RWPE1 (cell line): ENCODE measurements at regions not wholly inside any gene's neighbourhood (a gene's known extent, or its start where the extent isn't known, plus 50 kb on each side); places are given as distances from the start of the nearest gene placed in this dataset.
"Not testable (repeated sequence)": the region's sequence is repeated elsewhere in the genome, so short reads cannot be mapped to it uniquely, and the experiment has no call there.

ENCODE experiments used
- CTCF ChIA-PET: fragments of 350-600 bp; sonication (Branson Sonifier 250); formaldehyde crosslinking; extraction: SDS; loops from one replicate; lab custom pipeline; 2021; lab: Yijun Ruan, JAX
- POLR2A ChIA-PET: fragments of 400-600 bp; formaldehyde crosslinking; extraction: SDS; loops from one replicate; lab custom pipeline; 2020; ENCODE audit warnings: antibody characterized with exemption; ENCODE audit not compliant: low non-redundant PET; lab: Yijun Ruan, JAX
- DNase-seq: peaks from one replicate; pipeline ENCODE4 v3.0.0; 2012; ENCODE audit warnings: low spot score
- H3K27ac ChIP-seq: fragments of 450-650 bp; 2 replicates; pipeline ENCODE4 v1.5.1; 2017
- TF ChIP-seq, protein P1 (sequence below): fragments of 450-650 bp; conservative IDR thresholded peaks from 2 replicates; pipeline ENCODE4 v1.5.1; 2017; ENCODE audit warnings: low read depth, mild to moderate bottlenecking

DNA sequence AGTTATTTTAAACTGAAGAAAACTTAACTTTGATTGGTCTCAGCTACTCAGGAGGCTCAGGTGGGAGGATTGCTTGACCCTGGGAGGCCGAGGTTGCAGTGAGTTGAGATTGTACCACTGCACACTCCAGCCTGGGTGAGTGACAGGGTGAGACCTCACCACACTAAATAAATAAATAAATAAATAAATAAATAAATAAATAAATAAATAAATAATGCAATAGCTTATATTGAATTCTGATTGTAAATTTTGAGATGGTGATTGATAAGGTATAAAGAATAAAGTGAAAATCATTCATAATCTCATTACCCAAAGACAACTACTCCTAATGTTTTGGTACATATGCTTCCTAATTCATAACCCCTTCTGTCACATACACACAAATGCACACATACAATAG is 58.1 kb downstream of the TUBA3C start:
- DNase-seq: no peak
- POLR2A ChIA-PET: no interaction called here
- CTCF ChIA-PET: no interaction called here

DNA sequence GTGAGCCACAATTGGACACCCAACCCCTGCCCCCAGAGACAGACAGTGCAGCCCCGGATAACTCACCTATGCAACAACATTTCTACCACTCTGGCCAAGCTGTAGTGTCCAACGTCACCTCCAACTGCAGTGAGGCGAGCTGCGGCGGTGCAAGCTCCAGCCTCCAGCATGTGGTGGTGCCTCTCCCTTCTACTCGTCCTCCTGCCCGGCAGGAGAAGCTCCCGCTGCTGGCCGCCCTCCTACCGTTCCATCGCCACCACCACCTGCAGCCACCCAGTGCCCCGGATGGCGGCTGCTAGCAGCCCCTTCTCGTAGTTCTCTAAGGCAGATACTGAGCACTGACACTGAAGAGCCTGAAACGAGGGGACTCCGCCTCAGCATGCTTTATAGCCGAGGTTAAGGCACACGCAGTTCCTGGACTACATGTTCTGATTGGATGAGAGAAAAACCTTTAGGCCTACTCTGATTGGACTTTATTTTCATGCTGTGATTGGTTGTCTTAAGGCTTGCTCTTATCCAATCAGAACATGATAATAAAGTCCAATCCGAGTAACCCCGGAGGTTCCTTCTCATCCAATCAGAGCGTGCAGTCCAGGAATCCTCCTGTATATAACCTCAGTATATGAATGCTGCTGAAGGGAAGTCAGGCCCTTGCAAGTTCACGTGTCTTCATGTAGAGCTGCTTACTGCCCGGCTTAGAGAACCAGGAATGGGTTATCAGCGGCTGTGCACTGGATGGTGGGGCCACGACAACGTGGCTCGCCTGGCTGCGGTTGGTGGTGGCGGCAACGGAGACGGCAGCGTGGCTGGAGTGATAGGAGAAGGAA is 63.5 kb downstream of the TUBA3C start:
- TF ChIP-seq, protein P1, sequence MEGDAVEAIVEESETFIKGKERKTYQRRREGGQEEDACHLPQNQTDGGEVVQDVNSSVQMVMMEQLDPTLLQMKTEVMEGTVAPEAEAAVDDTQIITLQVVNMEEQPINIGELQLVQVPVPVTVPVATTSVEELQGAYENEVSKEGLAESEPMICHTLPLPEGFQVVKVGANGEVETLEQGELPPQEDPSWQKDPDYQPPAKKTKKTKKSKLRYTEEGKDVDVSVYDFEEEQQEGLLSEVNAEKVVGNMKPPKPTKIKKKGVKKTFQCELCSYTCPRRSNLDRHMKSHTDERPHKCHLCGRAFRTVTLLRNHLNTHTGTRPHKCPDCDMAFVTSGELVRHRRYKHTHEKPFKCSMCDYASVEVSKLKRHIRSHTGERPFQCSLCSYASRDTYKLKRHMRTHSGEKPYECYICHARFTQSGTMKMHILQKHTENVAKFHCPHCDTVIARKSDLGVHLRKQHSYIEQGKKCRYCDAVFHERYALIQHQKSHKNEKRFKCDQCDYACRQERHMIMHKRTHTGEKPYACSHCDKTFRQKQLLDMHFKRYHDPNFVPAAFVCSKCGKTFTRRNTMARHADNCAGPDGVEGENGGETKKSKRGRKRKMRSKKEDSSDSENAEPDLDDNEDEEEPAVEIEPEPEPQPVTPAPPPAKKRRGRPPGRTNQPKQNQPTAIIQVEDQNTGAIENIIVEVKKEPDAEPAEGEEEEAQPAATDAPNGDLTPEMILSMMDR: no peak
- ChIA-PET POLR2A (no interaction called here), CTCF (no interaction called here)
- DNase-seq: no peak
- no peak overlapping the region for H3K27ac ChIP-seq

More for the DNA sequence above, 58.1 kb downstream of the TUBA3C start:
- H3K27ac ChIP-seq: no peak overlapping the region
- TF ChIP-seq, protein P1: no peak

DNA sequence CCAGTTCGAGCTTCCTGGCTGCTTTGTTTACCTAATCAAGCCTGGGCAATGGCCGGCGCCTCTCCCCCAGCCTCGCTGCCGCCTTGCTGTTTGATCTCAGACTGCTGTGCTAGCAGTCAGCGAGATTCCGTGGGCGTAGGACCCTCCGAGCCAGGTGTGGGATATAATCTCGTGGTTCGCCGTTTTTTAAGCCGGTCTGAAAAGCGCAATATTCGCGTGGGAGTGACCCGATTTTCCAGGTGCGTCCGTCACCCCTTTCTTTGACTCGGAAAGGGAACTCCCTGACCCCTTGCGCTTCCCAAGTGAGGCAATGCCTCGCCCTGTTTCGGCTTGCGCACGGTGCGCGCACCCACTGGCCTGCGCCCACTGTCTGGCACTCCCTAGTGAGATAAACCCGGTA is 72.4 kb downstream of the TUBA3C start:
- POLR2A ChIA-PET, H3K27ac ChIP-seq: not testable (repeated sequence)

DNA sequence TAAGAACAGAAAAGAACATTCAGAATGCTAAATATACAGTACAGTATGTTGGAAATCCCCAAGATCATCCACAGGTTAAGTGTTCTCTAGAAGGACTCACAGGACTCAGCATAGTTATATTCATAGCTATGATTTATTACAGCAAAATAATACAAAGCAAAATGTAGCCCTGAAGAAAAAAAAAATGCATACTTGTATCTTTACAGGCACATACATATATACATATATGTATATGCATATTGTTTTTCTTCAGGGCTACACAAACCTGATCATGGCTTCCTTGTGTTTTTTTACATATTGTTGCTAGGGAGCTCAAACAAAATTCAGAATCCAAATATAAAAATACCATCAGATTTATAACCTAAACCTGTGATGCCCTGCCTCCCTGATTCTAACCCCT is 78.5 kb downstream of the TUBA3C start:
- ChIA-PET POLR2A (no interaction called here), CTCF (no interaction called here)
- TF ChIP-seq, protein P1: no peak
- no peak for DNase-seq
- no peak overlapping the region for H3K27ac ChIP-seq

More for the DNA sequence above, 72.4 kb downstream of the TUBA3C start:
- CTCF ChIA-PET, DNase-seq: not testable (repeated sequence)

DNA sequence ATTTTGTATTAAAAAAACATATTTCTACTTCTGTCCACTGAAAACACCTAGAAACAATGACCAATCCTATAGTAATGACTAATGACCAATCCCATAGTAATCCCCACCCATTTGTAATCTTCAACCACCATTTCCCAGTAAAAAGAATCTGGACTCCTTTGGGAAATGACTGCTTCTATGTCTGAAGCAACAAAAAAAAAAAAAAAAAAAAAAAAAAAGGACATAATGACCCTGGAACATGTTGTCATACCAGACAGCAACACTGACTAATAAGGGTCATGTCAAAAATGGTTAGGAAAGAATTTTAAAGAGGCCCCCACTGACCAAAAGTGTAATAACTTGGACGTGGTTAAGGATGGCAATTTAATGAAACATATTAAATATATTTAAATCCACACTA is 88.3 kb downstream of the TUBA3C start:
- ChIA-PET POLR2A (no interaction called here), CTCF (no interaction called here)
- H3K27ac ChIP-seq: no peak overlapping the region
- TF ChIP-seq, protein P1: no peak
- DNase-seq: no peak

DNA sequence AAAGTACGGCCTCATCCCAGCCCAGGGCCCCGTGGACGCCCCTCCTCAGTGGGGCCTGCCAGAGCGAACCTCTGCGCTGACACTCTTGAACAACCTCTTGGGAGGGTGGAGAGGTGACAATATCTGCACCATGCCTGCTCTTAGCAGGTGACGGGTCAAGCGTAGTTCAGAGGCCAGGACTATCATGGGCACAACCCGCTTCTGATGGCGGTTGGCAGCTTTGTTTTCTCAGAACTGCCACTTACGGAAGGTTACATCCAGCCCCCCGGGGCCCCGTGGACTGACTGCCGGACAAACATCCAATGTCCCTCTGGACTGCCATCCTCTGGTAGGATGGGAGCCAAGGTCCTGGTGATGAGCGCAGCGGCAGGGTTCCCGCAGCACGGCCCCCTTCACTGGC is 91.1 kb downstream of the TUBA3C start:
- CTCF ChIA-PET: interaction anchor here (0.6 kb wide), 1 partner anchor 445 kb away, joined by 3 read pairs; no protein-coding TSS in a partner anchor
- POLR2A ChIA-PET: no interaction called here
- no peak for DNase-seq
- no peak overlapping the region for H3K27ac ChIP-seq
- TF ChIP-seq, protein P1: no peak

DNA sequence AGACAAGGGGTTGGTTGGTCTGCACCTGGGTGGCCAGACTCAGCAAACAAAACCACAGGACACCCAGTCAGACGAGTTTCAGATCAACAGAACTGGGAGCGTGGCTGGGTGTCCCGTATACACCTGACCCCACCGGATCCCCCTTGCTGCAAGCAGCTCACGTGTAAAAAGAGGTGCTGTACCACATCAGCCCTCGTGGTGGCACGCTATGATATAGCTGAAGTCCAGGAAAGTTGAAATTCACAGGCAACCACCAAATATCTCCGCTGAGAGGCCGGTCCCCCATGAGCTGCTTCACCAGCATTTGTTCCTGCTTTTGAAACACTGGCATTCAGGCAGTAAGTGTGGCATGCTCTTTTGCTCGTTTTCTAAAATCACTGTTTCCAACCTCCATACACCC is 92.3 kb downstream of the TUBA3C start:
- CTCF ChIA-PET: no interaction called here

More for the DNA sequence above, 92.3 kb downstream of the TUBA3C start:
- H3K27ac ChIP-seq: no peak overlapping the region
- TF ChIP-seq, protein P1: no peak
- DNase-seq: no peak
- POLR2A ChIA-PET: no interaction called here
